IPS DF 4.7 (cell line): ENCODE measurements at regions not wholly inside any gene's neighbourhood (a gene's known extent, or its start where the extent isn't known, plus 50 kb on each side); places are given as distances from the start of the nearest gene placed in this dataset.

Experiments
- DNase-seq: peaks from one replicate; pipeline ENCODE4 v3.0.0-alpha.2; 2013; ENCODE audit warnings: low spot score; ENCODE audit errors: extremely low read depth

GRCh38 chr14:98994561-98994960 is 277.4 kb downstream of the BCL11B start:
- no peak for DNase-seq

GRCh38 chr14:98997526-98998205 is 274.3 kb downstream of the BCL11B start:
- no peak for DNase-seq

GRCh38 chr14:98999345-98999744 is 272.7 kb downstream of the BCL11B start:
- DNase-seq: no peak

GRCh38 chr14:98999901-99000300 is 272.1 kb downstream of the BCL11B start:
- DNase-seq: no peak

GRCh38 chr14:99001241-99001640 is 270.8 kb downstream of the BCL11B start:
- no peak for DNase-seq

- DNase-seq: no peak
These were observed 268.4 kb downstream of the BCL11B start for GRCh38 chr14:99003646-99004045.

- no peak for DNase-seq
These were observed 267.9 kb downstream of the BCL11B start for GRCh38 chr14:99004112-99004511.

GRCh38 chr14:99006276-99006675 is 265.7 kb downstream of the BCL11B start:
- DNase-seq: no peak

GRCh38 chr14:99007795-99008194 is 264.2 kb downstream of the BCL11B start:
- DNase-seq: no peak

- DNase-seq: no peak
These were observed 262.1 kb downstream of the BCL11B start for GRCh38 chr14:99009871-99010270.

GRCh38 chr14:99011385-99011784 is 260.6 kb downstream of the BCL11B start:
- DNase-seq: no peak

GRCh38 chr14:99012703-99013102 is 259.3 kb downstream of the BCL11B start:
- DNase-seq: no peak

GRCh38 chr14:99015833-99016232 is 256.2 kb downstream of the BCL11B start:
- no peak for DNase-seq

- no peak for DNase-seq
These were observed 248.6 kb downstream of the BCL11B start for GRCh38 chr14:99023371-99023770.

GRCh38 chr14:99024926-99025325 is 247.1 kb downstream of the BCL11B start:
- DNase-seq: no peak

GRCh38 chr14:99025418-99025817 is 246.6 kb downstream of the BCL11B start:
- no peak for DNase-seq

- DNase-seq: no peak
These were observed 245.5 kb downstream of the BCL11B start for GRCh38 chr14:99026471-99026870.

- DNase-seq: no peak
These were observed 244.0 kb downstream of the BCL11B start for GRCh38 chr14:99028041-99028440.

GRCh38 chr14:99028521-99028920 is 243.5 kb downstream of the BCL11B start:
- no peak for DNase-seq

- DNase-seq: no peak
These were observed 242.7 kb downstream of the BCL11B start for GRCh38 chr14:99029145-99029915.

- no peak for DNase-seq
These were observed 242.1 kb downstream of the BCL11B start for GRCh38 chr14:99029916-99030305.

- DNase-seq: no peak
These were observed 241.5 kb downstream of the BCL11B start for GRCh38 chr14:99030454-99030853.

- DNase-seq: no peak
These were observed 239.2 kb downstream of the BCL11B start for GRCh38 chr14:99032759-99033158.
